ENCODE measurements at regions not wholly inside any gene's neighbourhood (a gene's known extent, or its start where the extent isn't known, plus 50 kb on each side); places are given as distances from the start of the nearest gene placed in this dataset.

GRCh38 chrX:56402207-56402606 is 161.2 kb upstream of the UBQLN2 start:
- TF ChIP-seq, protein P1, sequence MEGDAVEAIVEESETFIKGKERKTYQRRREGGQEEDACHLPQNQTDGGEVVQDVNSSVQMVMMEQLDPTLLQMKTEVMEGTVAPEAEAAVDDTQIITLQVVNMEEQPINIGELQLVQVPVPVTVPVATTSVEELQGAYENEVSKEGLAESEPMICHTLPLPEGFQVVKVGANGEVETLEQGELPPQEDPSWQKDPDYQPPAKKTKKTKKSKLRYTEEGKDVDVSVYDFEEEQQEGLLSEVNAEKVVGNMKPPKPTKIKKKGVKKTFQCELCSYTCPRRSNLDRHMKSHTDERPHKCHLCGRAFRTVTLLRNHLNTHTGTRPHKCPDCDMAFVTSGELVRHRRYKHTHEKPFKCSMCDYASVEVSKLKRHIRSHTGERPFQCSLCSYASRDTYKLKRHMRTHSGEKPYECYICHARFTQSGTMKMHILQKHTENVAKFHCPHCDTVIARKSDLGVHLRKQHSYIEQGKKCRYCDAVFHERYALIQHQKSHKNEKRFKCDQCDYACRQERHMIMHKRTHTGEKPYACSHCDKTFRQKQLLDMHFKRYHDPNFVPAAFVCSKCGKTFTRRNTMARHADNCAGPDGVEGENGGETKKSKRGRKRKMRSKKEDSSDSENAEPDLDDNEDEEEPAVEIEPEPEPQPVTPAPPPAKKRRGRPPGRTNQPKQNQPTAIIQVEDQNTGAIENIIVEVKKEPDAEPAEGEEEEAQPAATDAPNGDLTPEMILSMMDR (conservative IDR thresholded peaks at IDR 0.05; ENCODE audit: low read depth, low read length), result no peak
- TF ChIP-seq EZH2 (IDR thresholded peaks at IDR 0.05; ENCODE audit: low read length, unreplicated experiment) (no peak), EZH2phosphoT487 (IDR thresholded peaks at IDR 0.05; ENCODE audit: borderline replicate concordance, low read length) (no peak)

Measured in PC-3 (cell line).